Adrenal gland (tissue), 9 donors: ENCODE measurements at regions not wholly inside any gene's neighbourhood (a gene's known extent, or its start where the extent isn't known, plus 50 kb on each side); places are given as distances from the start of the nearest gene placed in this dataset.

Experiments used
- DNase-seq, 7 donors: peaks; one replicate each; pipeline ENCODE4 v3.0.0-alpha.2; 2019 to 2020
- H3K27ac ChIP-seq, 5 donors: fragments of 200-600 bp; sonication (generic) in 4 of 5; 1 replicate in 3 of 5; 2 replicates in 2 of 5; pipeline versions ENCODE4 v1.5.1 to v1.8.0; 2016 to 2020; ENCODE audit warnings: mild to moderate bottlenecking in 1 of 5
- H3K27me3 ChIP-seq: fragments of 200-600 bp; 2 replicates; pipeline ENCODE4 v1.8.0; 2021
- H3K36me3 ChIP-seq, 2 donors: fragments of 200-600 bp; replicated peaks in 1 of 2; 1 replicate in 1 of 2; 2 replicates in 1 of 2; pipeline versions ENCODE4 v1.5.1 to v1.8.0; 2018 to 2022
- H3K4me1 ChIP-seq, 2 donors: fragments of 200-600 bp; replicated peaks in 1 of 2; 1 replicate in 1 of 2; 2 replicates in 1 of 2; pipeline versions ENCODE4 v1.5.1 to v1.8.0; 2018 to 2021
- H3K4me3 ChIP-seq, 4 donors: fragments of 200-600 bp; sonication (generic) in 3 of 4; one replicate each; pipeline ENCODE4 v1.5.1; 2016 to 2018
- H3K9me3 ChIP-seq, 3 donors: fragments of 200-600 bp; sonication (generic) in 1 of 3; replicated peaks in 1 of 3; 1 replicate in 2 of 3; 2 replicates in 1 of 3; pipeline versions ENCODE4 v1.5.1 to v1.8.0; 2016 to 2021
- CTCF ChIP-seq, 6 experiments: fragments of 450-650 bp in 4 of 6; fragments of 200-600 bp in 2 of 6; sonication (generic) in 1 of 6; IDR thresholded peaks; 1 replicate in 5 of 6; 2 replicates in 1 of 6; pipeline versions ENCODE4 v1.5.1 to v1.8.0; 2016 to 2021; ENCODE audit warnings: antibody characterized with exemption in 6 of 6, mild to moderate bottlenecking in 2 of 6, moderate library complexity in 1 of 6
- POLR2A ChIP-seq, 2 donors: fragments of 450-650 bp; IDR thresholded peaks; one replicate each; pipeline ENCODE4 v1.6.1; 2017; ENCODE audit warnings: antibody characterized with exemption in 2 of 2, mild to moderate bottlenecking in 2 of 2, moderate library complexity in 1 of 2
- WGBS, 4 donors: extraction: QIAGEN DNeasy Blood & Tissue Kit in 2 of 4; methylation state at CpG; one replicate each; pipeline versions ENCODE4 v1.1.5 to v1.1.7; 2013 to 2017; 5-methylcytosine and 5-hydroxymethylcytosine counted together
- intact Hi-C, 2 donors: fragments of 100-400 bp; cut with DNase I; formaldehyde crosslinking; loops; one replicate each; pipeline versions ENCODE4 v1.14.1 to v1.15.0; 2022 to 2023
- donor health status: healthy with polysubstance abuse.
- donor health status: Bipolar disorder and iron deficiency.
- donor health status: DM: yes; HTN: yes; CAD: no.
- donor health status: DM: no; HTN: no; CAD: no.
- donor health status: DM: no; HTN: no; CAD: no.

DNA sequence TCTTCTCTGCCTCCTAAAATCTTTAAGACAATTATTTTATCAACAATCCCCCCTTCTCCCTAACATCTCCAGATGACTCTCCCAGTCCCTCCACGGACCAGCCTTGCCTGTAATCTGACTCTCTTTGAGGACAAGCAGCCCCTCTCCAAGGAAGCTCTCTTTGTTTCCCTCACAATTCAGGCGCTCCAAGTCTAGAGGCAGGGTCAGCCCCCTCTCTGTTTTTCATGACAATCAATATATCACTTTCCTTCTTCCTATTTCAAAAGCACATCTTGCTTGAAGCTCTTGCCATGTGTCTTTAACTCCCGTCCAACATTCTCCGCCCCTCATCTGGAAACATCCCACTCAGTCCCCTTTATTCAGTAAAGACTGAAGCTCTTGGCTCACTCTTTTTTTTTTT, 393.4 kb upstream of the SULF2 start:
- Histone ChIP-seq H3K9me3 (no peaks in the 10 kb centered on the region), H3K4me3 (no peak overlapping the region), H3K27me3 (no peaks in the 10 kb centered on the region), H3K27ac (no peak overlapping the region), H3K4me1 (no peaks in the 10 kb centered on the region), H3K36me3 (no peaks in the 10 kb centered on the region)
- DNase-seq, result no peak
- intact Hi-C loops, result no loop called here
- TF ChIP-seq CTCF (IDR thresholded peaks at IDR 0.05) (no peak), POLR2A (IDR thresholded peaks at IDR 0.05) (no peak)
- WGBS, 4 donors, result 74 to 84% (median 77%) methylated on average over 4 of the region's 4 CpGs

DNA sequence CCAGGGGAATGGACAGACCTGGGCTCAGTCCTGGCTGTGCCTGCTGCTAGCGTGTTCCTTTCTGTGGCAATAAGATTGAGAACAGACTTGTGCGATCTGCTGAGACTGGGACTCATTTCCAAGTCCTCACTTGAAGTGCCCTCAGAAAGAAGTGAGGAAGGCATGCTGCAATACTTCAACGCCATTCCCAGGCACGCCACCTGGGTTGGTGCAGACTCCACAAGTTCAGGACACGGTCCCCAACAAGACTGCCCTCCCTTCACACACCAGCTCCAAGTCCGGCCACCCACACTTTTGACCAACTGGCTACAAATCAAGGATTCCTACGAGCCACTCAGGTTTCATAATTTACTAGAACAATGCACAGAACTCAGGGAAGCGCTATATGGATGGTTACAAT, 391.8 kb upstream of the SULF2 start:
- no peak for TF ChIP-seq CTCF (IDR thresholded peaks at IDR 0.05)
- TF ChIP-seq POLR2A (IDR thresholded peaks at IDR 0.05), result no peak
- H3K4me3 ChIP-seq, result no peak overlapping the region
- H3K27ac ChIP-seq, result no peak overlapping the region
- no peaks in the 10 kb centered on the region for H3K4me1 ChIP-seq
- H3K36me3 ChIP-seq, result no peaks in the 10 kb centered on the region
- no peaks in the 10 kb centered on the region for H3K9me3 ChIP-seq
- no peaks in the 10 kb centered on the region for H3K27me3 ChIP-seq
- no peak for DNase-seq
- intact Hi-C loops, result no loop called here
- WGBS, 4 donors, result 81 to 97% (median 92%) methylated on average over 8 of the region's 8 CpGs

DNA sequence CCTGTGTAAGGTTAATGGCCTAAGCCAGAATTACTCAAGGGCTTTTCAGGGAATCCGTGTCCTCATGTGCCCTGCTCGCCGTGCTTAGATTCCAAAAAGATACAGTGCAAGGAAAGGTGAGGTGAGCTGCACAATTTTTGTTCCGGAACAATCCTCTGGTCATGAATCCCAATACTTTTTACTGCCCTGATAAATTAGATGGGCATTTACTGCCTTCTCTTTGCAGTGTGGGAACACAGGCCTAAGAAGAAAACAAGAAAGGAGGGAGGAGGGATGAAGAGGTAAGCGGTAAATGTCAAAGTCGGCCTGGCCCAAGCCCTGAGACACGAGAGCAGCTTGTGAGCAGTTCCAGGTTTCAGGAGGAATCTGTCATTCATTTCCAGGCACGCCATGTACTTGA, 390.9 kb upstream of the SULF2 start:
- Histone ChIP-seq H3K36me3 (no peaks in the 10 kb centered on the region), H3K27me3 (no peaks in the 10 kb centered on the region), H3K4me3 (no peak overlapping the region), H3K27ac (no peak overlapping the region), H3K4me1 (no peaks in the 10 kb centered on the region), H3K9me3 (no peaks in the 10 kb centered on the region)
- TF ChIP-seq POLR2A (IDR thresholded peaks at IDR 0.05) (no peak), CTCF (IDR thresholded peaks at IDR 0.05) (no peak)
- 90 to 94% (median 93%) methylated on average over 8 of the region's 8 CpGs for WGBS, 4 donors
- intact Hi-C loops, result no loop called here
- no peak for DNase-seq

DNA sequence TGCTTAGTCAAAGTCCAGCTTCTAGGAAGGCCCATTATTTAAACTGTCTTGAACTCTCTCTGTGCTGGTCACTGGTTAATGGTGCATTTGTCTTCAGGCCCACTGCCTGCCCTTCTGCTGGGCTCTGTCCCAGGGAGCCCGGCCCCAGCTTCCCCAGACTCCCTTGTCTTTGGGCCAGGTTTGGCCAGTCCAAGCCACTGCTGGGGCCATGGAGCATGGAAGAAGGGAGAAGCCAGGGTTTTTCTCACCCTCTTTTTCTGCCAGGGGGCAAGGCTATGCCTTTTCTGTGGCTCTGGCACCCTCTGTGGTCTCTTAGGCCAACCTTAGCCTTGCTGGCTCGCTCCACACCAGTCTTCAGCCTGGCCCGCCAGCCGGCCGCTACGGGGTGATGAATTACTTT, 390.0 kb upstream of the SULF2 start:
- no peak overlapping the region for H3K4me3 ChIP-seq
- H3K4me1 ChIP-seq, result no peaks in the 10 kb centered on the region
- TF ChIP-seq POLR2A (IDR thresholded peaks at IDR 0.05), result no peak
- TF ChIP-seq CTCF (IDR thresholded peaks at IDR 0.05), result no peak
- 87 to 97% (median 95%) methylated on average over 6 of the region's 6 CpGs for WGBS, 4 donors
- no peaks in the 10 kb centered on the region for H3K9me3 ChIP-seq
- intact Hi-C loops, result no loop called here
- H3K27me3 ChIP-seq, result no peaks in the 10 kb centered on the region
- no peak for DNase-seq
- no peak overlapping the region for H3K27ac ChIP-seq
- H3K36me3 ChIP-seq, result no peaks in the 10 kb centered on the region
